Adrenal gland (tissue), 9 donors: ENCODE measurements at regions not wholly inside any gene's neighbourhood (a gene's known extent, or its start where the extent isn't known, plus 50 kb on each side); places are given as distances from the start of the nearest gene placed in this dataset.
"Not testable (repeated sequence)": the region's sequence is repeated elsewhere in the genome, so short reads cannot be mapped to it uniquely, and the experiment has no call there.

Experiments used
- DNase-seq, 7 donors: peaks; one replicate each; pipeline ENCODE4 v3.0.0-alpha.2; 2019 to 2020
- H3K27ac ChIP-seq, 5 donors: fragments of 200-600 bp; sonication (generic) in 4 of 5; 1 replicate in 3 of 5; 2 replicates in 2 of 5; pipeline versions ENCODE4 v1.5.1 to v1.8.0; 2016 to 2020; ENCODE audit warnings: mild to moderate bottlenecking in 1 of 5
- H3K27me3 ChIP-seq: fragments of 200-600 bp; 2 replicates; pipeline ENCODE4 v1.8.0; 2021
- H3K36me3 ChIP-seq, 2 donors: fragments of 200-600 bp; replicated peaks in 1 of 2; 1 replicate in 1 of 2; 2 replicates in 1 of 2; pipeline versions ENCODE4 v1.5.1 to v1.8.0; 2018 to 2022
- H3K4me1 ChIP-seq, 2 donors: fragments of 200-600 bp; replicated peaks in 1 of 2; 1 replicate in 1 of 2; 2 replicates in 1 of 2; pipeline versions ENCODE4 v1.5.1 to v1.8.0; 2018 to 2021
- H3K4me3 ChIP-seq, 4 donors: fragments of 200-600 bp; sonication (generic) in 3 of 4; one replicate each; pipeline ENCODE4 v1.5.1; 2016 to 2018
- H3K9me3 ChIP-seq, 3 donors: fragments of 200-600 bp; sonication (generic) in 1 of 3; replicated peaks in 1 of 3; 1 replicate in 2 of 3; 2 replicates in 1 of 3; pipeline versions ENCODE4 v1.5.1 to v1.8.0; 2016 to 2021
- POLR2A ChIP-seq, 2 donors: fragments of 450-650 bp; IDR thresholded peaks; one replicate each; pipeline ENCODE4 v1.6.1; 2017; ENCODE audit warnings: antibody characterized with exemption in 2 of 2, mild to moderate bottlenecking in 2 of 2, moderate library complexity in 1 of 2
- WGBS, 4 donors: extraction: QIAGEN DNeasy Blood & Tissue Kit in 2 of 4; methylation state at CpG; one replicate each; pipeline versions ENCODE4 v1.1.5 to v1.1.7; 2013 to 2017; 5-methylcytosine and 5-hydroxymethylcytosine counted together
- intact Hi-C, 2 donors: fragments of 100-400 bp; cut with DNase I; formaldehyde crosslinking; loops; one replicate each; pipeline versions ENCODE4 v1.14.1 to v1.15.0; 2022 to 2023
- TF ChIP-seq, protein P1 (sequence below), 6 experiments: fragments of 450-650 bp in 4 of 6; fragments of 200-600 bp in 2 of 6; sonication (generic) in 1 of 6; IDR thresholded peaks; 1 replicate in 5 of 6; 2 replicates in 1 of 6; pipeline versions ENCODE4 v1.5.1 to v1.8.0; 2016 to 2021; ENCODE audit warnings: antibody characterized with exemption in 6 of 6, mild to moderate bottlenecking in 2 of 6, moderate library complexity in 1 of 6
- donor health status: healthy with polysubstance abuse.
- donor health status: Bipolar disorder and iron deficiency.
- donor health status: DM: yes; HTN: yes; CAD: no.
- donor health status: DM: no; HTN: no; CAD: no.
- donor health status: DM: no; HTN: no; CAD: no.

DNA sequence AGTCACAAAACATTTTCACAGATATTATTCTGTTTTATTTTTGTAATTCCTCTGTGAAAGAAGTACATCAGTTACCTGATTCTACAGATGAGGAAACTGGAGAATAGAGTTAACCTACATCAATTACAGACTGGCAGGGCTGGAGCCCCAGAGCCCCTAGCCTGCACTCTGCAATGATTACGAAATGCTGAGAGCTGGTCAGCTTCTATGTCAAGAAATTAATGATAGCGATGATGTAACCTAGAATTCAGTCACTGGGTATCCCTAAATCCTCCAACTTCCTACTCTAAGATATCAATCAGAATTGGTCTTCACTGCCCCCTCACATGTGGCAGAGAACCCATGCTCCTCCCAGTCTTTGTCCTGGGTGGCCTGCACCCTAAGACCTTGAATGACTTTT, 273.5 kb upstream of the PLET1 start:
- no peaks in the 10 kb centered on the region for H3K36me3 ChIP-seq
- no peaks in the 10 kb centered on the region for H3K9me3 ChIP-seq
- no peak overlapping the region for H3K27ac ChIP-seq
- no peaks in the 10 kb centered on the region for H3K27me3 ChIP-seq
- no peaks in the 10 kb centered on the region for H3K4me1 ChIP-seq
- H3K4me3 ChIP-seq, result no peak overlapping the region
- WGBS, 4 donors, result 76 to 87% (median 79%) methylated on average over 2 of the region's 2 CpGs
- TF ChIP-seq, protein P1, sequence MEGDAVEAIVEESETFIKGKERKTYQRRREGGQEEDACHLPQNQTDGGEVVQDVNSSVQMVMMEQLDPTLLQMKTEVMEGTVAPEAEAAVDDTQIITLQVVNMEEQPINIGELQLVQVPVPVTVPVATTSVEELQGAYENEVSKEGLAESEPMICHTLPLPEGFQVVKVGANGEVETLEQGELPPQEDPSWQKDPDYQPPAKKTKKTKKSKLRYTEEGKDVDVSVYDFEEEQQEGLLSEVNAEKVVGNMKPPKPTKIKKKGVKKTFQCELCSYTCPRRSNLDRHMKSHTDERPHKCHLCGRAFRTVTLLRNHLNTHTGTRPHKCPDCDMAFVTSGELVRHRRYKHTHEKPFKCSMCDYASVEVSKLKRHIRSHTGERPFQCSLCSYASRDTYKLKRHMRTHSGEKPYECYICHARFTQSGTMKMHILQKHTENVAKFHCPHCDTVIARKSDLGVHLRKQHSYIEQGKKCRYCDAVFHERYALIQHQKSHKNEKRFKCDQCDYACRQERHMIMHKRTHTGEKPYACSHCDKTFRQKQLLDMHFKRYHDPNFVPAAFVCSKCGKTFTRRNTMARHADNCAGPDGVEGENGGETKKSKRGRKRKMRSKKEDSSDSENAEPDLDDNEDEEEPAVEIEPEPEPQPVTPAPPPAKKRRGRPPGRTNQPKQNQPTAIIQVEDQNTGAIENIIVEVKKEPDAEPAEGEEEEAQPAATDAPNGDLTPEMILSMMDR (IDR thresholded peaks at IDR 0.05), result no peak
- TF ChIP-seq POLR2A (IDR thresholded peaks at IDR 0.05), result no peak
- intact Hi-C loops, result no loop called here
- no peak for DNase-seq

DNA sequence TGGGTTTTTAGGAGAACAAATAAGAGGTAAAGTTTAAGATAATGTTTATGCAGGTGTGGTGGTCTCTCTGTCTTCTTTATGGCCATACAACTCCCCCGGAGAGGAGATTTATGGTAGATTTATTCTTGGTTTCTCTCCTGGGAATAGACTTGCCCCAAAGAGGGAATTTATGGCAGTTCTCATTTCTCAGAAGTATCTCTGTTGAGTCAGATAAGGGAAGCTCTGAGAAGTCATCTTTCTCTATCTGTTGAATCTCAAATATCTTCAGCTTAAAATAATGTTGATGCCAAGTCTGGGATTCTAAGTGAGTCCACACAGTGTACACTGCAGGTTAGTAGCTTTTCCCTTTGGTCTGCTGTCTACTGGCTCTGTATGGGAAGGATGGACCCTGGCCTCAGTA, 276.4 kb upstream of the PLET1 start:
- WGBS, 4 donors, result 30 to 48% (median 40%) methylated on average over 1 of the region's 1 CpG

DNA sequence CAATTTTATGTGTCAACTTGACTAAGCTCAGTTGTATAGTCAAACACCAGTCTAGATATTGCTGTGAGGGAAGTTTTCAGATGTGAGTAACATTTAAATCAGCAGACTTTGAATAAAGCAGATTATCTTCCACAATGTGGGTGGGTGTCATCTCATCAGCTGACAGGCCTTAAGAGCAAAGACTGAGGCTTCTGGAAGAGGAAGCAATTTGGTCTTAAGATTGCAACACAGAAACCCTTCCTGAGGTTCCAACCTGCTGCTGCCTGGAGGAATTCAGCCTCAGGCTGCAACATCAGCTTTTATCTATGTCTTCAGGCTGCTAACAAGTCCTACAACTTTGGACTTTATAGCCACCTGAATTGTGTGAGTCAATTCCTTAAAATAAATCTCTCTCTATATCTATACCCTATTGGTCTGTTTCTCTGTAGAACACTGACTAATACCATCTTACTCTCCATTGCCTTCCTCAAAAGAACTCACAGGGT, 277.2 kb upstream of the PLET1 start:
- H3K36me3 ChIP-seq, result no peaks in the 10 kb centered on the region
- H3K27me3 ChIP-seq, result no peaks in the 10 kb centered on the region
- H3K4me1 ChIP-seq, result no peaks in the 10 kb centered on the region
- no peaks in the 10 kb centered on the region for H3K9me3 ChIP-seq
- intact Hi-C loops, result no loop called here
- H3K27ac ChIP-seq, result no peak overlapping the region
- H3K4me3 ChIP-seq, result no peak overlapping the region
- no peak for DNase-seq
- TF ChIP-seq POLR2A (IDR thresholded peaks at IDR 0.05), result no peak
- TF ChIP-seq, protein P1 (IDR thresholded peaks at IDR 0.05), result no peak

More for the DNA sequence above, 276.4 kb upstream of the PLET1 start:
- DNase-seq, result no peak
- Histone ChIP-seq H3K4me3 (no peak overlapping the region), H3K9me3 (no peaks in the 10 kb centered on the region), H3K27me3 (no peaks in the 10 kb centered on the region), H3K36me3 (no peaks in the 10 kb centered on the region), H3K27ac (no peak overlapping the region), H3K4me1 (no peaks in the 10 kb centered on the region)
- TF ChIP-seq POLR2A (IDR thresholded peaks at IDR 0.05), result no peak
- TF ChIP-seq, protein P1 (IDR thresholded peaks at IDR 0.05), result no peak
- intact Hi-C loops, result no loop called here

- H3K9me3 ChIP-seq, result no peaks in the 10 kb centered on the region
- no peaks in the 10 kb centered on the region for H3K4me1 ChIP-seq
- no peak overlapping the region for H3K27ac ChIP-seq
- WGBS, 4 donors, result 75 to 80% (median 78%) methylated on average over 7 of the region's 7 CpGs
- DNase-seq, result no peak
- TF ChIP-seq, protein P1 (IDR thresholded peaks at IDR 0.05), result no peak
- TF ChIP-seq POLR2A (IDR thresholded peaks at IDR 0.05), result no peak
- no peaks in the 10 kb centered on the region for H3K36me3 ChIP-seq
- H3K27me3 ChIP-seq, result no peaks in the 10 kb centered on the region
- intact Hi-C loops, result no loop called here
- no peak overlapping the region for H3K4me3 ChIP-seq
Observed at GRCh38 chr11:112538534-112539280, 278.0 kb upstream of the PLET1 start.

DNA sequence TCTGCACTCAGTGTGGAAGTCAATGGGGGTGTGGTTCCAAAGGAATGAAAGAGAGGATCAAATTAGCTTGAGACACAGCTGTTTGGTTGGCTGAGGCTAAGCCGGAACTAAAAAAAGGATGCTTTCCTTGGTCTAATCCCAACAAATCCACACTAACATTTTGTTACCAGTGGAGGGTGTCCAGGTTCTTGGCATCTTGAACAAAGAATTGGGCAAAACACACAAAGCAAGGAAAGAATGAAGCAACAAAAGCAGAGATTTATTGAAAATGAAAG, 278.6 kb upstream of the PLET1 start:
- H3K36me3 ChIP-seq, DNase-seq, H3K4me3 ChIP-seq, H3K9me3 ChIP-seq, H3K27me3 ChIP-seq, H3K27ac ChIP-seq, intact Hi-C loops, H3K4me1 ChIP-seq: not testable (repeated sequence)
- WGBS, 4 donors, result 53 to 89% (median 75%) methylated on average over 1 of the region's 1 CpG
